ENCODE measurements at regions not wholly inside any gene's neighbourhood (a gene's known extent, or its start where the extent isn't known, plus 50 kb on each side); places are given as distances from the start of the nearest gene placed in this dataset.
"Not testable (repeated sequence)": the region's sequence is repeated elsewhere in the genome, so short reads cannot be mapped to it uniquely, and the experiment has no call there.

DNA sequence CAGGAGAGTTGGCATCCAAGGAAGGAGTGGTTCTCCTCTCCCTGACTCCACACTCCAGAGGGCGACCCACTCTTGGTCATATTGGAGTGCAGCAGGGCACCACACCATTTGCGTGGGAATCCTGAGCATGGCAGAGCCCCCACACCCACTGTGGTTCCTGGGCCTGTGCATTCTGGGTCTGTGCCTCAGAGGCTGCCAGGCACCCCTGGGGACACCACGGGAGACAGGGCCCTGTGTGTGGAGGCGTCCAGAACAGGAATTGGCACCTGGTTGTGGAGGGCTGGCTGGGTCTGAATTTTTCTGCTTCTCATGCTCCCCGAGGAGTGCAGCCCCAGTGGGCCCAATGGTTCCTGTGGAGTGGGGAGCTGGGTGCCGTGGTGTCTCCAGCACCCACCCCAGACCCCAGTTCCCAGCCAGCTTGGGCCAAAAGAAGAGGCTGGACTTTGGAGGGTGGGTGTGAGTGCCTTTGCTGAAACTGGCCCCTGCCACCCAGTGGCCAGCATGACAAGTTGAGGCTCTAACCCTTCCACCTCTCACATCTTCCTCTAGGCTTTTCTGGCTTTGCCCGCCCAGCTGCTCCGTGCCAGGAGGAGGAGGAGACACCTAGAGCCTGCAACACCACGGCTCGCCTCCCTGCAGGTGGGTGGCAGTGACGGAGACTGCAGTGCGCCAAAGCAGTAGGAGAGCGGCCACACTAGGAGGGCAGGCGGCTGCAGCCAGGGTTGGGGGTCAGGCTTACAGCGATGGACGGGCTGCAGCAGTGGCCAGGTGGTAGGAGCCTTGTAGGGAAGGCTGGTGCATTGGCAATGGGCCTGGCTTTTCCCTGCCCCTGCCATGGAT, 250.7 kb downstream of the TP53TG3F start:
- not testable (repeated sequence) for DNase-seq (ENCODE audit: insufficient read length, low spot score); FAIRE-seq

DNA sequence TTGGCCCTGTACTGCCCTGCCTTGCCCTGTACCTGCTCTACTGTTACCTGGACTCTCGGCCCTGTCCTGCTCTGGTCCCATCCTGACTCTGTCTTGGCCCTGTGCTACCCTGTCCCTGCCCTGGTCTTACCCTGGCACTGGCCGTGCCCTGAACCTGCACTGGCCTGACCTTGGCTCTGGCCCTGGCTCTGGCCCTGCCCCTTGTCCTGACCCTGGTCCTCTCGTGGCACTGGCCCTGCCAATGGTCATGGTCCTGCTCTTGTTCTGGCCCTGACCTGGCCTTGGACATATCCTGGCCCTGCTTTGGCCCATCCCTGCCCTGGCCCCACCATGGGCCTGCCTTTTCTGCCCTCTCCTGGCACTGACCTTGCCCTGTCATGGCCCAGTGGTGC, 251.3 kb downstream of the TP53TG3F start:
- not testable (repeated sequence) for DNase-seq (ENCODE audit: insufficient read length, low spot score); FAIRE-seq

DNA sequence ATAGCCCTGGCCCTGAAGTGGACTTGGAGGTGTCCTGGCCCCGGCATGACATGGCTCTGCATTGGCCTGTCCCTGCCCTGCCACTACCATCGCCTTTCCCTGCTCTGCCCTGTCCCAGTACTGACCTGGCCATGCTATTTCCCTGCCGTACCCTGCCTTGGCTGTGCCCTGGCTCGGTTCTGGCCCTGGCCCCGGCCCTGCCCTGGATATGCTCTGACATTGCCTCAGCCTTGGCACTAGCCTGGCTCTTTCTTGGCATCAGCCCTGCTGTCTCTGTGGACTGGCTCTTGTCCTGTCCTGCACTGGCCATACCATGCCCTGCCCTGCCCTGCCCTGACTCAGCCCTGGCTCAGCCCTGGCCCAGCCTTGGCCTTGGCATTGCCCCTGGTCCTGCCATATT, 252.2 kb downstream of the TP53TG3F start:
- DNase-seq (ENCODE audit: insufficient read length, low spot score); FAIRE-seq: not testable (repeated sequence)

DNA sequence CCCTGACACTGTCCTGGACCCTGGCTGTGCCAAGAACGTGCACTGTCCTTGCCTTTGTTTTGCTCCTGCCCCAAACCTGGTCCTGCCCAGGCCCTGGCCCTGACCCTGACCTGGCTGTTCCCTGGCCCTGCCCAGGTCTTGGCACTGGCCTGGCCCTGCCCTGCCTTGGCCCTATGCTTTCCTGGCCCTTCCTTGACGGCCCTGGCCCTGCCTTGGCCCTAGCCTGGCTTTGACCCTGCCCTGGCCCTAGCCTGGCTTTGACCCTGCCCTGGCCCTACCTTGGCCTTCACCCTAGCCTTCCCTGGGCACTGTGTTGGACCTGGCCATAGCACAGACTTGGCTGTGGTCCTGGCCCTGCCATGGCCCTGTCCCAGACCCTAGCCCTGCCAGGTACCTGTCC, 252.9 kb downstream of the TP53TG3F start:
- FAIRE-seq: not testable (repeated sequence)

DNA sequence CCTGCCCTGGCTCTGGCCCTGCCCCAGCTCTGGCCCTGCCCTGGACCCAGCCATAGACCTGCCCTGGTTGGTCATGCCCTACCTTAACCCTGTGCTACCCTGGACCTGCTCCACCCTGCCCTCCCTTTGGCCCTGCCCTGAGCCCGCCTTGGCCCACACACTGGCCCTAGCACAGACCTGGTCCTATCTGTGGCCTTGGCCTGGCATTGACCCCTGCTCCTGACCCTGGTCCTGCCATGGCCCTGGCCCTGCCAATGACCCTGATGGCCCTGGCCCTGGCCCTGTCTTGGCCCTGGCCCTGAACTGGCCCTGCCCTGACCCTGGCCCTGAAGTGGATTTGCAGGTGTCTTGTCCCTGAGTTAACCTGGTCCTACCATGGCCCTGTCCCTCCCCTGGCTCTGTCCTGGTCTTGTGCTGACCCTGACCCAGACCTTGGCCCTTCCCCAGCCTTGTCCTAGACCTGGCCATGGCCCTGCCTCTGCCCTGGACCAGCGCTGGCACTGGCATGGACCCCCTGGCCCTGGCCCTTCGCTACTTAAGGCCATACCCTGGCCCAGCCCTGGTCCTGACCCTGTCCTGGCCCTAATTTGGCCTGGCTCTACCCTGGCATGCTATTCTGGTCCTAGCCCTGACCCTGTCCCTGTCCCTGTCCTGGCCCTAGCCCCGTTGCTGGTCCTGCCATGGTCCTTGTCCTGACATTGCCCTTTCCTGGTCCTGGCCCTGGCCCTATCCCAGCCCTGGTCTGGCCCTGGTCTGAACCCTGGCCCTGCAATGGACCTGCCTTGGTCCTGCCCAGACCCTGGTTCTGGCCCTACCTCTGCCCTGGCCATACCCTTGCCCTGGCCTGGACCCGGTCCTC, 253.7 kb downstream of the TP53TG3F start:
- not testable (repeated sequence) for DNase-seq (ENCODE audit: insufficient read length, low spot score); FAIRE-seq

More for the DNA sequence above, 252.9 kb downstream of the TP53TG3F start:
- DNase-seq (ENCODE audit: insufficient read length, low spot score): not testable (repeated sequence)

DNA sequence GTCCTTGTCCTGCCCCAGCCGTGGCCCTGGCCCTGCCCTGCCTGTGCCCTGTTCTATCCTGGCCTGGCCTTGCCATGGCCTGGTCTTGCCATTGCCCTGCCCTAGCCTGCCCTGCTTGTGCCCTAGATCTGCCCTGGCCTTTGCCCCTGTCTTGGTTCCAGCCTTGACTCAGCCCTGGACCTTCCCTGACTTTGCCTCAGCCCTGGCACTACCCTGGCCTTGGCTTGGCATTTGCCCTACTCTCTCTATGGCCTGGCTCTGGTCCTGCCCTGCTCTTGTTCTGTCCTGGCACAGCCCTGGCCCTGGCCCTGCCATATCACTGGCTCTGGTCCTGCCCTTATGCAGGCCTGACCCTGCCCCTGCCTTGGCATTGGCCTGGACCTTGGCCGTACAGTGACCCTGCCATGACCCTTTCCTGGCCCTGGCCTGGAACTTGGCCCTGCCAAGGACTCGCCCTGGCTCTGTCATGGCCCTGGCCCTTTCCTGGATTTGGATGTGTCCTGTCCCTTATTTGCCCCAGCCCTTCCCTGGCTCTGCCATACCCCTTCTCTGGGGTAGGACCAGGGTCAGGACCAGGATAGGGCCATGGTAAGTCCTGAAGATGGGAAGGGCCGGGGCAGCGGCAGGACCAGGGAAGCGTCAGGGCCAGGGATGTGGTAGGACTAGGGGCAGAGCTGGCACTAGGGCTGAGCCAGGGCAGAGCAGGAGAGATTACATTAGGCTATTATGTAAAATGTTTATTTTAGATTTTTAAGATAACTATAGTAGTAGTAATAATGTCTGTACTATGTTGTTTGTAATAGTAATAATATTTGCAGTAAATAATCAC, 254.5 kb downstream of the TP53TG3F start:
- not testable (repeated sequence) for DNase-seq (ENCODE audit: insufficient read length, low spot score); FAIRE-seq

DNA sequence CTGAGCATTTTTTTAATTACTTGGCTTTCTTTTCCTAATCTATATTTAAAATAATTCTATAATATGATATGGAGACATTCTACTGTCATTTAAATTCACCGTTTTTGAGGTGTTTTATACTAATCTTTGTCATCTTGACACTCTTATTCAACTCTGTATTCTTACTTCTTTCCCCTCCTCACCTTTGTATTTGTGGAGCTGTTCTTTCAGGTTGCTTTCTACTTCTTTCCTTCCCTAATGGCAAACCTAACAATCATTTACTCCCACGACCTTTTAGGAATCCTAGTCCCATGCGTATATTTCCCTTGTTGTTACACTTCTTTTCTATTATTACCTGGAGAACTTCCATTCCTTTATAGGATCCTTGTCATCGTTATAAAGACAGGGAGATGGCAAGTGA, 271.8 kb downstream of the TP53TG3F start:
- DNase-seq (ENCODE audit: insufficient read length, low spot score); FAIRE-seq: not testable (repeated sequence)

DNA sequence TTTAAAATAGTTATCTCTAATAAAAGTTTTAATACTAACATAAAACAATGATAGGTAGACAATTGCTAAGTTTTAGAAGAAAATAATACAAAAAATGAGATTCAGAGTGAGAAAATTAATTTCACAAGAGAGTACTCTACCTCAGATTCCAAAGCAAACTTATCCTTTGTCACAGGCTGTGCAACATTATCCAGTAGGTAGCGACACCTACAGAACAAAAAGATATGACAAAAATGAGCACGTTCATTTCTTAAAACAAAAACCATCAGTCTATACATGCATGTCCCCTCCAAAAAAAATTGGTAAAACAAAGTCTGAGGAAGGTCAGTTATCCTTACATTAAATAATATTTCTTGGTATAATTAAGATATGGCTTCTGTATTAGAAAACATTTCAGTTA, 275.2 kb downstream of the TP53TG3F start:
- not testable (repeated sequence) for DNase-seq (ENCODE audit: insufficient read length, low spot score); FAIRE-seq

DNA sequence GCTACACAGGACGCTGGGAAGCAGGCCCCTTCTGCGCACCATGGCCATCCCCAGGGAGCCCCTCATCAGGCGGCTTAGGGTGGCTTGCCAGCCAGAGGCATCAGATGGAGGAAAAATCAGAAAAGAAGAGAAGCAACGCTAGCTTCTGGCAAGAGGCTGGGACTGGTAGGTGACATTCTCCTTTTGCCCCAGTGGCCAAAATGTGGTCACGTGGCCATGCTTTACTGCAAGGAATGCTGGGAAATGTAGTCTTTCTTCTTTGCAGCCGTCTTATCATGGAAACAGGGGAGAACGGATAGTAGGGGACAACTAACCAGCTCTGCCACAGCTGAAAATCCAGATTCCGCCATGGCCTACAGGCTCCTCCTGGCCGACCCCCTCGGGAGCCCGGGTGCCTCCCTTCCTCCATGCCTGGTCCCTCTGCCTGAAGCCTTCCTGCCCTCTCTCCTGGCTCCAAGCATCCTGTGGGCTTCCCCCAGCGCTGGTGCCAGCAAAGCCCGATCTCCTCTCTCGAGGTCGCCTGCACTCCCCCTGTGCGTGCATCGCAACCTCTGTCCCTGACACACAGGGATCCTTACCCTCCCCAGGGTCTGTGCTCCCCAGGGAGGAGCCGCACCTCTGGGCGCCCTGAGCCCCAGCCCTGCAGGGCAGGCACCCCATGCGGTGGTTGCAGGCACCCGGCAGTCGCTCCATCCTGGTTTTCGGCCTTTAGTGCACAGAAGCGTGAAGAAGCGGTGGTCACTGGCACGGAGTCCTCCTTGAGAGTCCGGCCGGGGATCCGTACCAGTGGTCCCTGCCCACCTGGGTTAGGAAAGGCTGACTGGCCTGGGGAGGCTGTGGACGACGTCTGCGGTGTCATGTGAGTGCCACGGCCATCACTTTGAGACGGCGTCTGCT, 307.7 kb downstream of the TP53TG3F start:
- not testable (repeated sequence) for FAIRE-seq; DNase-seq (ENCODE audit: insufficient read length, low spot score)

DNA sequence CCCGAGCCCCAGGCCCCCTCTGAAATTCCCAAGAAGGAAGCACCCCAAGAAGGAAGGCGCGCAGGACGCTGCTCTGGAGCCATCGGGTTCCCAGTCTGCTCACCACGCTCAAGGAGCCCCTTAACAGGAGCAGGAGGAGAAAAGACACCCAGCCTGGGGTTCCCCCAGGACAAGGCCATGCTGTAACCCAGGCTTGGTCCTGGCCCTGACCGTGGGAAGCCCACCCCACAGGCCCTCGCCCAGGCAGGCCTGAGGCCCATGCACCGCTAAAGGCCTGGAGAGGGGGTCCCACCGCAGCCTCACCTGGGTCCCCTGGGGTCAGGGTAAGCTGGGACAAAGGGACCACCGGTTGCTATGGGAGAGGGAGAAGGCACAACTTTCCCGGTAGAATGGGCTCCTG, 309.3 kb downstream of the TP53TG3F start:
- FAIRE-seq; DNase-seq (ENCODE audit: insufficient read length, low spot score): not testable (repeated sequence)

DNA sequence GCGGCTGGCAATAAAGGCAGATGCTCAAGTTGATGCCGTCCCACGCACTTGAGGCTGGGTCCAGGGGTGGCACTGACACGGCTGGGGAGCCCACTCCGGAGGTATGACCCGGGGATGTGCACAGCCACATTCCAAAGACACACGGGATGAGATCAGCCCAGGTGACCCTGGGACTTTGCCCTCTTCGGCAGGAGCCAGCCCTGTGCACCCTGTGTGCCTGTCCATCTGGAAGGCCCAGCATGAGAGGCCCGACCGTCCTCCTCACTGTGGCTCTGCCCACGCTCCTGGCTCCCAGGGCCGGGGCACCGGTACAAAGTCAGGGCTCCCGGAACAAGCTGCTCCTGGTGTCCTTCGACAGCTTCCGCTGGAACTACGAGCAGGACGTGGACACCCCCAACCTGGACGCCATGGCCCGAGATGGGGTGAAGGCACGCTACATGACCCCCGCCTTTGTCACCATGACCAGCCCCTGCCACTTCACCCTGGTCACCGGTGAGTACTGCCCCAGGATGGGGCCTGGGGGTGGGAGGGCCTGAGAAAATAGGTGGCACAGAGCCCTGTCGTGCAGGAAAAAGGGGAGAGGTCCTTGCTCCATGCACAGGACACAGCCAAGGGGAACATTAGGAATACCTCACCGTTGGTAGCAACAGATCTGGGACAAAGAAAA, 309.9 kb downstream of the TP53TG3F start:
- not testable (repeated sequence) for DNase-seq (ENCODE audit: insufficient read length, low spot score); FAIRE-seq

DNA sequence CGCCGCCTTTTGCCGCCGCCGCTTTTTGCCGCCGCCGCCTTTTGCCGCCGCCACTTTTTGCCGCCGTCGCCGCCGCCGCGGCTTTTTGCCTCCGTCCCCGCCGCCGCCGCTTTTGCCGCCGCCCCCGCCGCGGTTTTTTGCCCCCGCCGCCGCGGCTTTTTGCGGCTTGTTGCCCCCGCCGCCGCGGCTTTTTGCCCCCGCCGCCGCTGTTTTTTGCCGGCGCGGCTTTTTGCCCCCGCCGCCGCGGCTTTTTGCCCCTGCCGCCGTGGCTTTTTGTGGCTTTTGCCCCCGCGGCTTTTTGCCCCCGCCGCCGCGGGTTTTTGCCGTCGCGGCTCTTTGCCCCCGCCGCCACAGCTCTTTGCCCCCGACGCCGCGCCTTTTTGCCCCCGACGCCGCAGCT, 311.1 kb downstream of the TP53TG3F start:
- not testable (repeated sequence) for FAIRE-seq

DNA sequence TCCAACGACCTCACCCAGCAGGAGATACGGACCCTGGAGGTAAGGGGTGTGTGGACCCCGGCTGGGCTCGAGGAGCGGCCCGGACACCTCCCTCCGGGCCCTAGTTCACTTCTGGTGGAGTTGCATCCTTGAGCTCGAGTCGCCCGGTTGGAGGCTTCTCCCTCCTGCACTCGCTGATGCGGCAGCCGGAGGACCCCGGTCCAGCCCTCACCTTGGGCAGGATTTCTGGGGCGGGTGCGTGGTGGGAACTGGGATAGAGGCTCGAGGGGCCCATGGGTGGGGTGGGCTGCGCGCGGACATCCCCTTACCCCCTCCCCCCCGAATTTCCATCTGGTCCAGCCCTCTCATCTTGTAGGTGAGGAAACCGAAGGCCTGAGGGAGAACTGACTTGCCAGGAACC, 311.8 kb downstream of the TP53TG3F start:
- not testable (repeated sequence) for FAIRE-seq

More for the DNA sequence above, 311.1 kb downstream of the TP53TG3F start:
- DNase-seq (ENCODE audit: insufficient read length, low spot score): not testable (repeated sequence)

DNA sequence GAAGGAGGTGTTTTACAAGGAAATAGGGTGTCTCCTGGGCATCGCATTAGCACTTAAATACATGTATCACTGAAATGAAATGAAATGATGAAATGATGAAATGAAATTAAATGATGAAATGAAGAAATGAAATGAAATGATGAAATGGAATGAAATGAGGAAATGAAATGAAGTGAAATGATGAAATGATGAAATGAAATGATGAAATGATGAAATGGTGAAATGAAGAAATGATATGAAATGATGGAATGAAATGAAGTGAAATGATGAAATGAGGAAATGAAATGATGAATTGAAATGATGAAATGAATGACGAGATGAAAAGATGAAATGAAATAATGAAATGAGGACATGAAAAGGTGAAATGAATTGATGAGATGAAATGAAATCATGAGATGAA, 314.6 kb downstream of the TP53TG3F start:
- not testable (repeated sequence) for DNase-seq (ENCODE audit: insufficient read length, low spot score)

More for the DNA sequence above, 311.8 kb downstream of the TP53TG3F start:
- not testable (repeated sequence) for DNase-seq (ENCODE audit: insufficient read length, low spot score)

DNA sequence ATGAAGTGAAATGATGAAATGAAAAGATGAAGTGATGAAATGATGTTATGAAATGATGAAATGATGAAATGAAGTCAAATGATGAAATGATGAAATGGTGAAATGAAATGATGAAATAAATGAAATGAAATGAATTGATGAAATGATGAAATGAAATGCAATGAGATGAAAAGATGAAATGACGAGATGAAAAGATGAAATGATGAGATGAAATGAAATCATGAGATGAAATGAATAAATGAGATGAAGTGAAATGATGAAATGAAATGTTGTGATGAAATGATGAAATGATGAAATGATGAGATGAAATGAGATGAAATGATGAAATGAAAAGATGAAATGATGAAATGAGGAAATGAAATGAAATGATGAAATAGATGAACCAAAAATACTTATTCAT, 315.3 kb downstream of the TP53TG3F start:
- FAIRE-seq: not testable (repeated sequence)

More for the DNA sequence above, 314.6 kb downstream of the TP53TG3F start:
- FAIRE-seq: not testable (repeated sequence)

DNA sequence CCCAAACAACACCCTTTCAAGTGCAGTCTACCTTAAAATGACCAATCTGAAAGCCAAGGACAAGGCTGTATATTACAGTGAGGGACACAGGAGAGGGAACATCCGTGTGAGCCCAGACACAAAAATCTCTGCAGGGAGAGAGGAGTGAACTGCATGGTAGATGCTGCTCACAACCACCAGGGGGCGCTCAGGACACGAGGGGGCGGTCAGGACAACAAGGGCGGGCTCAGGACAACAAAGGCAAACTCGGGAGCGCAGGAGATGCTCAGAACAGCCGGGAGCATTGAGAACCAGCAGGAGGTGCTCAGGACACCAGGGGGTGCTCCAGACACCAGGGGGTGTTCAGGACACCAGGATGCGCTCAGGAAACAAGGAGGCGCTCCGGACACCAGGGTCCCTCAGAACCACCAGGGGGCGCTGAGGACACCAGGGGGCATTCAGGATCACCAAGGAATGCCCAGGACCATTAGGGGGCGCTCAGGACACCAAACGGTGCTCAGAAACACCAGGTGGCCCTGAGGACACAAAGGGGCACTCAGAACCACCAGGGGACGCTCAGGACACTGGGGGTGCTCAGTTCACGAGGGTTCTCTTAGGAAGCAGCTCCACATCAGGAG, 357.0 kb downstream of the TP53TG3F start:
- FAIRE-seq; DNase-seq (ENCODE audit: insufficient read length, low spot score): not testable (repeated sequence)

More for the DNA sequence above, 315.3 kb downstream of the TP53TG3F start:
- not testable (repeated sequence) for DNase-seq (ENCODE audit: insufficient read length, low spot score)

DNA sequence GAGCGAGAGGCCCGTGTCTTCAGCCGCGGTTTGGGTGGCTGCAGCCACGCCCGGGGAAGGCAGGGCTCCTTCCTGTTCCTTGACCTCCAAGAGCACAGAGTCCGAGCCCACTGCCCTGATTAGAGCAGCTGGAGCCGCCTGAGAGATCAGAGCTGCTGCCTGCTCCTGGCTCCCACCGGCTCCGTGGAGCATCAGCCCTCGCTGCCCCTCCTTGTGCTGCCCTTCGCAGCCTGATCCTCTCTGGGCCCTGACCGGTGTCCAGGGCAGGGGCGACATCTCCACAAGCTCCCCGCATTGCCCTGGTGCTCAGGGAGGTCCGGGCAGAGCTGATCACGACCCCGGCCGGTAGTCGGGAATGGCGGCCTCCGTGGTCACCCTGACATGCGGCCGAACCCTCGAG, 365.3 kb downstream of the TP53TG3F start:
- DNase-seq (ENCODE audit: insufficient read length, low spot score); FAIRE-seq: not testable (repeated sequence)

DNA sequence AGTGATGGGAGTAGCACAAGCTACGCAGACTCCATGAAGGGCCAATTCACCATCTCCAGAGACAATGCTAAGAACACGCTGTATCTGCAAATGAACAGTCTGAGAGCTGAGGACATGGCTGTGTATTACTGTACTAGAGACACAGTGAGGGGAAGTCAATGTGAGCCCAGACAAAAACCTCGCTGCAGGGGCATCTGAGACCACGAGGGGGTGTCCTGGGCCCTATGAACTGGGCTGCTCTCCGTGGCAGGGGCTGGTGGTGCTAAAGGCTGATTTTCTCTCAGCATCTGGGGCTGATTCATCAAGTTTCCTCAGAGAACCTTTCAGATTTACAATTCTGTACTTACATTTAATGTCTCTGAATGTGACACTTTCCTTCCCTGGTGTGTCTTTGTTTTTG, 368.1 kb downstream of the TP53TG3F start:
- not testable (repeated sequence) for FAIRE-seq; DNase-seq (ENCODE audit: insufficient read length, low spot score)
